Activated T-helper 1 cell treated with anti-CD3 and anti-CD28 coated beads, Interleukin-2, amount 50 U/mL, for 16 hours (primary cell): ENCODE measurements at regions not wholly inside any gene's neighbourhood (a gene's known extent, or its start where the extent isn't known, plus 50 kb on each side); places are given as distances from the start of the nearest gene placed in this dataset.
"Not testable (repeated sequence)": the region's sequence is repeated elsewhere in the genome, so short reads cannot be mapped to it uniquely, and the experiment has no call there.

Experiments
- DNase-seq, 2 donors: peaks; one replicate each; pipeline ENCODE4 v3.0.0-alpha.2; 2020; ENCODE audit warnings: low read depth in 1 of 2, low spot score in 1 of 2

GRCh38 chr2:193303464-193303863, 1108.7 kb upstream of the TMEFF2 start:
- DNase-seq: no peak

GRCh38 chr2:193294371-193294770, 1099.6 kb upstream of the TMEFF2 start:
- no peak for DNase-seq

GRCh38 chr2:193279361-193279760, 1084.6 kb upstream of the TMEFF2 start:
- no peak for DNase-seq

GRCh38 chr2:193276988-193277387, 1082.3 kb upstream of the TMEFF2 start:
- no peak for DNase-seq

- no peak for DNase-seq
Measured at GRCh38 chr2:193276560-193276959, 1081.8 kb upstream of the TMEFF2 start.

- DNase-seq: no peak
Measured at GRCh38 chr2:193276069-193276468, 1081.3 kb upstream of the TMEFF2 start.

- DNase-seq: no peak
Measured at GRCh38 chr2:193272011-193272410, 1077.3 kb upstream of the TMEFF2 start.

DNA sequence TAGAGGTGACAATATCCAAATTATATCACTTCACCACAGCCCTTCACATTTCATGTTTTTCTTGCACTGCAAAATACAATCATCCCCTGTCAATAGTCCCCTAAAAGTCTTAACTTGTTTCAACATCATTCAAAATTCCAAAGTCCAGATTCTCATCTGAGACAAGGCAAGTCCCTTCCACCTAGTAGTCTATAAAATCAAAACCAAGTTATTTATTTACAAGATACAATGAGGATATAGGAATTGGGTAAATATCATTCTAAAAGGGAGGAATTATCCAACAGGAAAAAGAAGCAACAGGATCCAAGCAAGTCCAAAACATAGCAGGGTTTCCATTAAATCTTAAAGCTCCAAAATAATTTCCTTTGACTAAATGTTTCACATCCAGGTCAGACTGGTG, 1076.1 kb upstream of the TMEFF2 start:
- DNase-seq: no peak

DNA sequence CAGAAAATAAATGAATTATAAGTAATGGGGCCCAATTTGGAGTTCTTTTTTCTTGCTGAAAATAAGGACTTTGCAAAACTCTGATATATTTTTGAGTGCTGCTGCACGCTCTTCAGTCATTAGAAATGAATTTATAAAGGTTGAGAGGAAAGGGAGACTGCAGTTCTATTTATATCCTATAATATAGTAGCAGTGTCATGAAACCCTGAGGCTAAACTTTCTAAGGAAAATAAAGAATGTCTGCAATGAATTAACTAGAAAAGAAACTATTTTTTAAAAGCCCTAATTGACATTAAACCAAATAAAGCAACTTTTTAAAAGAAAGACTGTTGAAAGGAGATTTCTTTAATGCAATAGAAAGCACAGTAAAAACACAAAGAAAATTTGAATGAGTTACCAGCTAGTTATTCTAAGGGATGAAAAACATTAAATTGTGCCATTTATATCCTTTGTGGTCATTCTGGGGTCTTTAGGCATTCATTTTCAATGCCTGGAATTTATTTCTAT, 1072.8 kb upstream of the TMEFF2 start:
- DNase-seq: no peak

GRCh38 chr2:193253014-193253530, 1058.3 kb upstream of the TMEFF2 start:
- no peak for DNase-seq

- DNase-seq: no peak
Measured at GRCh38 chr2:193251909-193252308, 1057.2 kb upstream of the TMEFF2 start.

DNA sequence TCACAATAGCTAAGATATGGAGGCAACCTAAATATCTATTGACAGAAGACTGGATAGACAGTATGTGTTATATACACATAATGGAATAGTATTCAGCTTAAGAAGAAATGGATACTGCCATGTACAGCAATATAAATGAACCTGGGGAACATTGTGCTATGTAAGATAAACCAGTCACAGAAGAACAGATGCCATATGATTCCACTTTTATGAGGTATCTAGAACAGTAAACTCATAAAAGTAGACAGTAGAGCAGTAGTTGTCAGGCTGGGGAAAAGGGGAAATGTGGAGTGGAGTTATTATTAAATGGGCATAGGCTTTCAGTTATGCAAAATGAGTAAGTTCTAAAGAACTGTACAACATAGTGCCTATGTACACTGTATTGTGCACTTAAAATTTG, 1055.7 kb upstream of the TMEFF2 start:
- DNase-seq: no peak

- no peak for DNase-seq
Measured at GRCh38 chr2:193240752-193241151, 1046.0 kb upstream of the TMEFF2 start.

- DNase-seq: no peak
Measured at GRCh38 chr2:193231634-193232033, 1036.9 kb upstream of the TMEFF2 start.

DNA sequence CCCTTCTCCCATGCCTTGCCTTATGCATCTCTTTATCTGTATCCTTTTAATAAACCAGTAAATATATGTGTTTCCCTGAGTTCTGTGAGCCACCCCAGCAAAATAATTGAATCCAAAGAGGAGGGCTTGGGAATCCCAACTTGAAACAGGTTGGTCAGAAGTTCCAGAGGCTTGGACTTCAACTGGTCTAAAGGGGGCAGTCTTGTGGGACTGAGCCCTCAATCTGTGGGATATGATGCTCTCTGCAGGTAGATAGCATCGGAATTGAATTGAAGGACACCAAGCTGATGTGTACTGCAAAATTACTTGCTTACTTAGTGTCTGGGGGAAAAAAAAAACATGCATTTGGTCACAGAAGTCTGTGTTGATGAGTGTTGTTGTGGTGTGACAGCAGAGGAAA, 1033.5 kb upstream of the TMEFF2 start:
- no peak for DNase-seq

DNA sequence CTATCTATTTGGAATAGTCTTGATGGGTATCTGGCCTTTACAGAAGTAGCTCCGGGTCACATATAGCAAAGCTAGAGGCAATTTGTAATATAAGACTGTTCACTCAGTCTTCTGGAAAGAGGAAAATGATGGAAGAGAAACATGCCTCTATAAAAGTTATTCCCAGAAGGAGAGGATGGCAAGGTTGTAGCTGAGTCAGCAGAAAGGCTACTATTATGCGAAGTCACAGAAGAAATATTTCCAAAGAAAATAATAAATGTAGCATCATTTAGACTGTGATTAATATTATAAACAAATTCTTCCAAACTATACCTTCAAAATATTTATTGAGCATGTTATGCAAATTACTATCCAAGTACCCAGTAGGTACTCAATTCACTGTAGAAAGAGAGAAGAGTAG, 1027.7 kb upstream of the TMEFF2 start:
- no peak for DNase-seq

- DNase-seq: no peak
Measured at GRCh38 chr2:193219413-193219812, 1024.7 kb upstream of the TMEFF2 start.

GRCh38 chr2:193201583-193201982, 1006.9 kb upstream of the TMEFF2 start:
- no peak for DNase-seq

DNA sequence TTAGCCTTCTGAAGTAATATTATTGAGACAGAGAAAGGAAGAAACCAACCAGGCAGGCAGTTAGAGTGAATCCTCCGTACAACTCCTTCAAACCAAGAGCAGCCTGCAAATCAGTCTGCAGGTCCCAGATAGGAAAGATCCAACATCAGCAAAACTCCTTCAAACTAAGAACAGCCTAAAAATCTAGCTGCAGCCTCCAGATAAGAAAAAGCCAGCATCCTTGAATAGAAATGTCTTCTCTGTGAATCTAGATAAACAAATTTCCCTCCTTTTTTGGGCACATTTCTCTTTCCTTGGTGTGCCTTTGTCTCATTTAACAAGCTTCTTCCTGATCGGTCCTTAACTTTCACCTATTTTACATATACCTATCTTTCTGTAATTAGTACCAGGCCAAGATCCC, 1004.6 kb upstream of the TMEFF2 start:
- no peak for DNase-seq

DNA sequence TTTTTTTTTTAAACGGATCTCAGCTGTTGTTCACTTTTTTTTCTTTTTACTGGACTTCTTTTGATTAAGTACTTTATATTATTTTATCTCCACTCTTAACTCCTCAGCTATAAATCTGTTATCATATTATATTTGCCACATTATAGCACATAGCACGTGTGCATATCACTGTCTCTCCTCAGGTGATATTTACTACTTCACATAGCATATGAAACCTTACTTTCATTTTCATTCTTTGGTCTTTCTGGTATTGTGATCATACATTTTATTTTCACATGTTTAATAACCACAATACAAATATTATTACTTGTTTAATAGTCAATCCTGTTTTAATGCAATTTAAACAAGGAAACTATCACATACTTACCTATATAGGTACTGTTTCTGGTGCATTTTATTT, 993.1 kb upstream of the TMEFF2 start:
- no peak for DNase-seq

GRCh38 chr2:193170981-193171380, 976.2 kb upstream of the TMEFF2 start:
- DNase-seq: not testable (repeated sequence)

GRCh38 chr2:193156480-193156879, 961.7 kb upstream of the TMEFF2 start:
- no peak for DNase-seq

DNA sequence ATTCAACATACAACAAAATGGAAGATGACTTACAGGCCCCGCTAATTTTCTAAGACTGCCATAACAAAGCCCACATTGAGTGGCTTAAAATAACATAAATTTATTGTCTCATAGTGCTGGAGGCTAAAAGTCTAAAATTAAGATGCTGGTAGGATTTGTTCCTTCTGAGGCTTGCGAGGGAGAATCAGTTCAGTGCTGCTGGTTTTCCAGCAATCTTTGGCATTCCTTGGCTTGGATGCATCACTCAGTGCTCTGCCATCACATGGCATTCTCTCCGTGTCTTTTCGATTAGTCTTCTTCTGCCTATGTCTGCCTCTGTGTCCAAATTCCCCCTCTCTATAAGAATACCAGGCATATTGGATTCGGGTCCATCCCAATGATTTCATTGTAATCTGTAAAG, 959.3 kb upstream of the TMEFF2 start:
- no peak for DNase-seq

DNA sequence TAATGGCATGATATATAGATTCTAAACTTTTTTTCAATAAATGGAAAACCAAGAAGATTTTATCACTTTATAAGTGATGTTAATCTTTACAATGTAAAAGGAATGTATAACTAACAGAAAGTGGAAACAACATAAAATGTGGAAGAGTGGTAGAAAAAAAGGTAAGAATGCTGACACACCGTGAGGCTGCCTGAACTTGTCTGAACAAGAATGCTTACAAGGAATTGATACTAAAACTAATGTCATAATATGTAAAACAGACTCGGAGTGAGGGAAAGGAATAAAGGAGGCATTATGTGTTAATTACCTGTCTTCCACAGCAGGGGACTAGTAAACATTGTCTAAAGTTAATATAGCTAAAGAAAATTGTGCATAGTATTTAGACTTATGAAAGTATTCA, 958.8 kb upstream of the TMEFF2 start:
- DNase-seq: no peak
